ENCODE measurements at regions not wholly inside any gene's neighbourhood (a gene's known extent, or its start where the extent isn't known, plus 50 kb on each side); places are given as distances from the start of the nearest gene placed in this dataset.

DNA sequence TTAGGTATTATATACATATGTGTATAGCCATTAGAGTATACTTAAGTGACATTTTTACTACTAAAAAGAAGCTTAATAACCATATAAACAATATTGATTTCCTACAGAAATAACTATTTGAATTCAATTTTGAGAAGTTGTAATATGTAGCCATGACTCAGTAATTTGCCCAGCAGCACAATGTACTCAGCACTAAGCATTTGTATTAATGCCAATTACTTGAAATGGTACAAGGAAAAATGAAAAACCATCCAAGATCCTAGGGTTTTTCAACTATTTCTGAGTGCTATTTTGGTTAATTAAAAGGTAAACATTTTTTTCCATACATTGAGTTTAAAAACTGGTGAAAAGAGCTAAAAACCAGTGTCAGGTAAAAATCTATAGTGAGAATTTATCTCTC, 324.0 kb downstream of the KCNJ3 start:
- TF ChIP-seq EZH2 (IDR thresholded peaks at IDR 0.05; ENCODE audit: low read length, unreplicated experiment), result no peak
- TF ChIP-seq EZH2phosphoT487 (IDR thresholded peaks at IDR 0.05; ENCODE audit: borderline replicate concordance, low read length), result no peak
